ENCODE measurements at regions not wholly inside any gene's neighbourhood (a gene's known extent, or its start where the extent isn't known, plus 50 kb on each side); places are given as distances from the start of the nearest gene placed in this dataset.

- TF ChIP-seq, protein P1, sequence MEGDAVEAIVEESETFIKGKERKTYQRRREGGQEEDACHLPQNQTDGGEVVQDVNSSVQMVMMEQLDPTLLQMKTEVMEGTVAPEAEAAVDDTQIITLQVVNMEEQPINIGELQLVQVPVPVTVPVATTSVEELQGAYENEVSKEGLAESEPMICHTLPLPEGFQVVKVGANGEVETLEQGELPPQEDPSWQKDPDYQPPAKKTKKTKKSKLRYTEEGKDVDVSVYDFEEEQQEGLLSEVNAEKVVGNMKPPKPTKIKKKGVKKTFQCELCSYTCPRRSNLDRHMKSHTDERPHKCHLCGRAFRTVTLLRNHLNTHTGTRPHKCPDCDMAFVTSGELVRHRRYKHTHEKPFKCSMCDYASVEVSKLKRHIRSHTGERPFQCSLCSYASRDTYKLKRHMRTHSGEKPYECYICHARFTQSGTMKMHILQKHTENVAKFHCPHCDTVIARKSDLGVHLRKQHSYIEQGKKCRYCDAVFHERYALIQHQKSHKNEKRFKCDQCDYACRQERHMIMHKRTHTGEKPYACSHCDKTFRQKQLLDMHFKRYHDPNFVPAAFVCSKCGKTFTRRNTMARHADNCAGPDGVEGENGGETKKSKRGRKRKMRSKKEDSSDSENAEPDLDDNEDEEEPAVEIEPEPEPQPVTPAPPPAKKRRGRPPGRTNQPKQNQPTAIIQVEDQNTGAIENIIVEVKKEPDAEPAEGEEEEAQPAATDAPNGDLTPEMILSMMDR (IDR thresholded peaks at IDR 0.05; ENCODE audit: insufficient read depth, missing control alignments) = no peak
- no peak for DNase-seq (ENCODE audit: insufficient read length, low spot score)
- no peak for FAIRE-seq
These were observed 55.9 kb upstream of the DIO3 start for GRCh38 chr14:101505236-101505970.

- DNase-seq (ENCODE audit: insufficient read length, low spot score) = no peak
- TF ChIP-seq, protein P1 (IDR thresholded peaks at IDR 0.05; ENCODE audit: insufficient read depth, missing control alignments) = no peak
- no peak for FAIRE-seq
These were observed 54.9 kb upstream of the DIO3 start for GRCh38 chr14:101506211-101506925.

GRCh38 chr14:101506926-101507835 is 54.1 kb upstream of the DIO3 start:
- no peak for DNase-seq (ENCODE audit: insufficient read length, low spot score)

GRCh38 chr14:101507836-101508150 is 53.5 kb upstream of the DIO3 start:
- TF ChIP-seq, protein P1 (IDR thresholded peaks at IDR 0.05; ENCODE audit: insufficient read depth, missing control alignments) = no peak
- DNase-seq (ENCODE audit: insufficient read length, low spot score) (no peak), FAIRE-seq (no peak)

More at GRCh38 chr14:101506926-101507835, 54.1 kb upstream of the DIO3 start:
- no peak for FAIRE-seq
- TF ChIP-seq, protein P1 (IDR thresholded peaks at IDR 0.05; ENCODE audit: insufficient read depth, missing control alignments) = no peak

DNA sequence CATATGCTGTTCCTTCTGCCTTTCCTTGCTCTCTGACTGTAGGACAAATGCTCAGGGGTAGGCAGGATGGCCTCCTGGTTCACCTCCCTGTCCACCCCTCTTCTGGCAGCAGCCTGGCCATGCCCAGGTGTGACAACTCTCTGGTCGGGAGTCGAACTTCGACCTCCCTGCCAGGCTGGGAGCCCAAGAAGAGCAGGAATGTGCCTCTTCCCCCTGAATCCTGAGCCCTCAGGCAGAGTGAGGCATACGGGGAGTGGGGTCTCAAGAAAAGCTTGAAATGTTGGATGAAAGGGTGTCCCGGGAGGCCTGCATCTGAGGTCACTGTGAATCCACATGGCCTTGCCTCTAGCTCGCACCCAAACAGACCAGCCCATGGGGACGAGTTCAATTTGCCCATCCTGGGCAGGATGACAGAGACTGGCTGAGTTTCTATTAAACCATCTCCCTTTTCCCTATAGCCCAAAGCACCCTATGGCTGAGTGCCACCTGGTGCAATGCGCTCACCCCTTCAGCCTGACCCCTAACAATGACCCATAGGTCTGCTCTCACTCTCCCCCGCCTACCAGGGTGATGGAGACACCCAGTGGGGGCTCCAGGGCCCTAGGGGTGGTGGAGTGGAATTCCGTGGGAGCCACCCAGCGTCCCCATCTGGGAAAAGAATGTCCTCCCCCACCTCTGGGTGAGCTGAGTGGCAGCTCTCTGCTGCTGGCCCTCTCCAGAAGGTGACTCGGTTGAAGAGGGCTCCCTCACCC is 52.9 kb upstream of the DIO3 start:
- FAIRE-seq = no peak
- TF ChIP-seq, protein P1 (IDR thresholded peaks at IDR 0.05; ENCODE audit: insufficient read depth, missing control alignments) = no peak
- DNase-seq (ENCODE audit: insufficient read length, low spot score) = no peak

DNA sequence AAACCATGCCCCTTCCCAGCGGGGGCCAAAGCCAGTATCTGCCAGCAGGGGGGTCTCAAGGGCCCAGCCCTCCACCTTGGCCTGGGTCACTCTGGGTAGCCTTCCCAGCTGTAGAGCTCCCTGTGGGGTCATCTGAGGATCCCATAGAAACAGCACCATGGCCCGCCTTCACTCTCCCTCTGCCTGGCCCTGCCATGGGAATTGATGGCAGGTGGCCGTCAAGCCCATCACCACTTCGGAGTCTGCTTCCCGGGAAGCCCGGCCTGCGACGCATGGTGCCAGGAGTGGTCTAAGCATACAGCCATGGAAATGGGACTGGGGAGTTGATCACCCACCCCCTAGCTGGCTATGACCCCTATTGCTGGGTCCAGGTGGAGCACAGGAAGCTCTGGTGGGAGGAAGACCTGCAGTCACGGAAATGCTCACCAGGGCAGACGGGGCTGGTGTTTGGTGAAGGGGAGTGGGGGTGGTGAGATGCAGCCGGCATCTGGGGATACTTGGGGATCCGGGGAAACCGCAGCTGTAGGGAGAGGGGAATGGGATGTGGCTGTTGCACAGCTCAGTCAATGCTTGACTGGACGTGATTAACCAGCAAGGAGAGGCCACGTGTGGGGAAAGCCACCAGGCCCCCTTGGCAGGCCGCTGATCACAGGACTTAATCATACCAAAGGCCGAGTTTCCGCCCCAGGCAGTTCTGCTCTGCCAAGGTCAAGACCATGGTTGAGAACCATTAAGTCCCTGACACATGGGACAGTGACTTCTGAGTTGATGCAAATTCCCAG is 52.2 kb upstream of the DIO3 start:
- TF ChIP-seq, protein P1 (IDR thresholded peaks at IDR 0.05; ENCODE audit: insufficient read depth, missing control alignments) = no peak
- DNase-seq (ENCODE audit: insufficient read length, low spot score) (no peak), FAIRE-seq (no peak)
